ENCODE measurements at regions not wholly inside any gene's neighbourhood (a gene's known extent, or its start where the extent isn't known, plus 50 kb on each side); places are given as distances from the start of the nearest gene placed in this dataset.
A peak's percentile ranks its signal among the peaks of the same experiment; 100 is the strongest.

DNA sequence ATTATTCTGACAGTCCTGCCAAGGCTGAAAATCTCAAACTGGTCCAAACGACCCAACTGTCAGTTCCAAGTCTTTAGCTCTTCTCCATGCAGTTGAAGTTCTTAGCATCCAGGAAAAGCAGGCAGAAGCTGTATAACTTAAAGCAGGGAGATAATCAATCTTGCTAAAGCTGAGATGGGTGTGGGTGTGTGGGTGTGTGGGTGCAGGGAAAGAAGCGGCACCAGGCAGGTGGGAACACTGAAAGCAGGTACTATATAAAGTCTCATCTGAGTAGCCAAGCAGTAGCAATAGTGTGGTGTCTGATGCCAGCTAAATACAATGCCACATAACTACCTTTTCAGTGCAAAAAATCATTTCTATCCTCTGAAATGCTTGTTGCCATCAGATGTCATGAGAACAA is 69.7 kb upstream of the EGFL6 start:
- no peak overlapping the region for H3K18ac ChIP-seq (ENCODE audit: extremely low read depth, low read length)
- no peaks in the 10 kb centered on the region for H3K79me1 ChIP-seq (ENCODE audit: low read depth, low read length)
- H3K79me2 ChIP-seq (ENCODE audit: control insufficient read depth in 1 of 2, insufficient read depth in 2 of 2, low read length in 2 of 2): no peaks in the 10 kb centered on the region
- no peak overlapping the region for H4K91ac ChIP-seq (replicated peaks; ENCODE audit: insufficient read length, low read length)
- DNase-seq (ENCODE audit: low read depth in 1 of 2, low spot score in 2 of 2) (no peak), FAIRE-seq (peak; percentile 50)
- no peak overlapping the region for H3K23ac ChIP-seq (ENCODE audit: insufficient read length)
- ChIA-PET CTCF (ENCODE audit: partially characterized antibody) (interaction anchor here (0.7 to 0.9 kb wide), 2 partner anchors 103 to 145 kb away, joined by 3 read pairs; no protein-coding TSS in a partner anchor), POLR2A (ENCODE audit: partially characterized antibody) (no interaction called here)
- H3K23me2 ChIP-seq (ENCODE audit: low read depth, low read length): no peaks in the 10 kb centered on the region
- H2BK12ac ChIP-seq (ENCODE audit: low read depth, low read length): no peak overlapping the region
- no peak overlapping the region for H2BK20ac ChIP-seq (ENCODE audit: low read length)
- no peaks in the 10 kb centered on the region for H3K4me1 ChIP-seq (replicated peaks in 1 of 4; ENCODE audit: control insufficient read depth in 3 of 4, insufficient read depth in 4 of 4, low read length in 3 of 4)
- H2BK15ac ChIP-seq (ENCODE audit: low read length): no peak overlapping the region
- H3K4me2 ChIP-seq (ENCODE audit: insufficient read depth in 1 of 2, low read depth in 2 of 2, low read length in 2 of 2): no peak overlapping the region
- no peak overlapping the region for H4K8ac ChIP-seq (ENCODE audit: extremely low read depth, insufficient read depth, low read length)
- H3K56ac ChIP-seq (replicated peaks; ENCODE audit: insufficient read length, low read depth, low read length): no peak overlapping the region
- no peaks in the 10 kb centered on the region for H4K20me1 ChIP-seq (replicated peaks in 1 of 2; ENCODE audit: control insufficient read depth in 1 of 2, insufficient read depth in 2 of 2, low read length in 2 of 2)
- no peak overlapping the region for H3K27ac ChIP-seq (ENCODE audit: low read depth, low read length)
- H3K9ac ChIP-seq (replicated peaks in 1 of 4; ENCODE audit: extremely low read depth in 1 of 4, low read depth in 3 of 4, low read length in 3 of 4): no peak overlapping the region
- no peaks in the 10 kb centered on the region for H3K27me3 ChIP-seq (replicated peaks in 1 of 4; ENCODE audit: control insufficient read depth in 3 of 4, extremely low read depth in 1 of 4, insufficient read depth in 3 of 4, low read length in 3 of 4)
- H2BK120ac ChIP-seq (replicated peaks; ENCODE audit: low read depth, low read length): no peak overlapping the region
- no peak overlapping the region for H2AFZ ChIP-seq (ENCODE audit: low read length)
- H2BK5ac ChIP-seq (ENCODE audit: low read depth, low read length): no peak overlapping the region
- no peaks in the 10 kb centered on the region for H3K36me3 ChIP-seq (ENCODE audit: control insufficient read depth in 2 of 4, insufficient read depth in 4 of 4, low read length in 3 of 4)
- H3K9me3 ChIP-seq (ENCODE audit: insufficient read depth in 2 of 2, low read depth in 1 of 2, low read length in 1 of 2): no peaks in the 10 kb centered on the region
- no peak overlapping the region for H2AK5ac ChIP-seq (ENCODE audit: low read depth, low read length)
- H3K14ac ChIP-seq (ENCODE audit: insufficient read length): no peak overlapping the region
- WGBS, 2 experiments (ENCODE audit: extremely low coverage in 1 of 2, insufficient coverage in 1 of 2, insufficient read length in 1 of 2, insufficient replicate concordance in 2 of 2, low coverage in 1 of 2, low lambda C conversion rate in 2 of 2, missing lambda C conversion rate in 1 of 2): 77% methylated on average over 2 of the region's 2 CpGs; no CpG with 5 or more reads in 1 of the 2 experiments
- no peak overlapping the region for H3K4me3 ChIP-seq (ENCODE audit: extremely low read depth in 1 of 4, insufficient read depth in 2 of 4, low read depth in 3 of 4, low read length in 4 of 4)
- H4K5ac ChIP-seq (ENCODE audit: insufficient read length, low read depth, low read length): no peak overlapping the region
- H3K4ac ChIP-seq (replicated peaks; ENCODE audit: insufficient read length, low read depth, low read length): no peak overlapping the region
- no peak for TF ChIP-seq RBBP5 (IDR thresholded peaks at IDR 0.05; ENCODE audit: borderline replicate concordance, low read depth, low read length)
- no peak for TF ChIP-seq RAD21 (IDR thresholded peaks at IDR 0.05 in 1 of 2, conservative IDR thresholded peaks at IDR 0.05 in 1 of 2; ENCODE audit: low read depth in 2 of 2, low read length in 2 of 2)
- no peak for TF ChIP-seq HDAC2 (IDR thresholded peaks at IDR 0.05; ENCODE audit: borderline replicate concordance in 1 of 2, low read depth in 2 of 2, low read length in 2 of 2)
- no peak for TF ChIP-seq KDM1A (IDR thresholded peaks at IDR 0.05; ENCODE audit: borderline replicate concordance, low read length)
- TF ChIP-seq, protein P1, sequence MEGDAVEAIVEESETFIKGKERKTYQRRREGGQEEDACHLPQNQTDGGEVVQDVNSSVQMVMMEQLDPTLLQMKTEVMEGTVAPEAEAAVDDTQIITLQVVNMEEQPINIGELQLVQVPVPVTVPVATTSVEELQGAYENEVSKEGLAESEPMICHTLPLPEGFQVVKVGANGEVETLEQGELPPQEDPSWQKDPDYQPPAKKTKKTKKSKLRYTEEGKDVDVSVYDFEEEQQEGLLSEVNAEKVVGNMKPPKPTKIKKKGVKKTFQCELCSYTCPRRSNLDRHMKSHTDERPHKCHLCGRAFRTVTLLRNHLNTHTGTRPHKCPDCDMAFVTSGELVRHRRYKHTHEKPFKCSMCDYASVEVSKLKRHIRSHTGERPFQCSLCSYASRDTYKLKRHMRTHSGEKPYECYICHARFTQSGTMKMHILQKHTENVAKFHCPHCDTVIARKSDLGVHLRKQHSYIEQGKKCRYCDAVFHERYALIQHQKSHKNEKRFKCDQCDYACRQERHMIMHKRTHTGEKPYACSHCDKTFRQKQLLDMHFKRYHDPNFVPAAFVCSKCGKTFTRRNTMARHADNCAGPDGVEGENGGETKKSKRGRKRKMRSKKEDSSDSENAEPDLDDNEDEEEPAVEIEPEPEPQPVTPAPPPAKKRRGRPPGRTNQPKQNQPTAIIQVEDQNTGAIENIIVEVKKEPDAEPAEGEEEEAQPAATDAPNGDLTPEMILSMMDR (IDR thresholded peaks at IDR 0.05; ENCODE audit: control extremely low read depth in 1 of 3, insufficient read depth in 1 of 3, low read depth in 1 of 3, low read length in 3 of 3): no peak
- no peak for TF ChIP-seq KDM5A (IDR thresholded peaks at IDR 0.05; ENCODE audit: low read length)
- no peak for TF ChIP-seq SIX5 (IDR thresholded peaks at IDR 0.05; ENCODE audit: low read depth, low read length)
- TF ChIP-seq, protein P2, sequence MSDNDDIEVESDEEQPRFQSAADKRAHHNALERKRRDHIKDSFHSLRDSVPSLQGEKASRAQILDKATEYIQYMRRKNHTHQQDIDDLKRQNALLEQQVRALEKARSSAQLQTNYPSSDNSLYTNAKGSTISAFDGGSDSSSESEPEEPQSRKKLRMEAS (IDR thresholded peaks at IDR 0.05): no peak
- no peak for TF ChIP-seq SP1 (IDR thresholded peaks at IDR 0.05; ENCODE audit: low read depth, low read length)
- no peak for TF ChIP-seq ASH2L (IDR thresholded peaks at IDR 0.05; ENCODE audit: low read length)
- no peak for TF ChIP-seq BCL11A (IDR thresholded peaks at IDR 0.05; ENCODE audit: low read depth in 2 of 2, low read length in 2 of 2)
- TF ChIP-seq CBX5 (IDR thresholded peaks at IDR 0.05; ENCODE audit: low read depth, low read length): no peak

Data from H1 (cell line).